Peyer's patch (tissue), 4 donors: ENCODE measurements at regions not wholly inside any gene's neighbourhood (a gene's known extent, or its start where the extent isn't known, plus 50 kb on each side); places are given as distances from the start of the nearest gene placed in this dataset.

ENCODE experiments used
- DNase-seq, 3 donors: peaks; one replicate each; pipeline ENCODE4 v3.0.0-alpha.2; 2017 to 2019
- H3K27ac ChIP-seq, 4 donors: fragments of 200-600 bp; sonication (generic); one replicate each; pipeline ENCODE4 v1.5.1; 2016 to 2019
- H3K27me3 ChIP-seq, 2 donors: fragments of 200-600 bp; sonication (generic); one replicate each; pipeline ENCODE4 v1.5.1; 2019
- H3K36me3 ChIP-seq, 3 donors: fragments of 200-600 bp; sonication (generic); one replicate each; pipeline ENCODE4 v1.5.1; 2016 to 2019
- H3K4me1 ChIP-seq, 4 donors: fragments of 200-600 bp; sonication (generic); one replicate each; pipeline ENCODE4 v1.5.1; 2016 to 2019
- H3K4me3 ChIP-seq, 4 donors: fragments of 200-600 bp; sonication (generic); 1 replicate in 3 of 4; 2 replicates in 1 of 4; pipeline ENCODE4 v1.5.1; 2016 to 2019; ENCODE audit warnings: mild to moderate bottlenecking in 1 of 4
- H3K9me3 ChIP-seq, 4 donors: fragments of 200-600 bp; sonication (generic); one replicate each; pipeline ENCODE4 v1.5.1; 2016 to 2019; ENCODE audit warnings: mild to moderate bottlenecking in 1 of 4
- CTCF ChIP-seq, 6 experiments: fragments of 450-650 bp in 4 of 6; fragments of 200-600 bp in 2 of 6; sonication (generic) in 1 of 6; IDR thresholded peaks; one replicate each; pipeline ENCODE4 v1.5.1; 2017 to 2019; ENCODE audit warnings: antibody characterized with exemption in 6 of 6, mild to moderate bottlenecking in 3 of 6, moderate library complexity in 1 of 6
- POLR2A ChIP-seq, 2 donors: fragments of 450-650 bp; IDR thresholded peaks; one replicate each; pipeline ENCODE4 v1.5.1; 2017; ENCODE audit warnings: antibody characterized with exemption in 2 of 2, mild to moderate bottlenecking in 2 of 2, moderate library complexity in 2 of 2

DNA sequence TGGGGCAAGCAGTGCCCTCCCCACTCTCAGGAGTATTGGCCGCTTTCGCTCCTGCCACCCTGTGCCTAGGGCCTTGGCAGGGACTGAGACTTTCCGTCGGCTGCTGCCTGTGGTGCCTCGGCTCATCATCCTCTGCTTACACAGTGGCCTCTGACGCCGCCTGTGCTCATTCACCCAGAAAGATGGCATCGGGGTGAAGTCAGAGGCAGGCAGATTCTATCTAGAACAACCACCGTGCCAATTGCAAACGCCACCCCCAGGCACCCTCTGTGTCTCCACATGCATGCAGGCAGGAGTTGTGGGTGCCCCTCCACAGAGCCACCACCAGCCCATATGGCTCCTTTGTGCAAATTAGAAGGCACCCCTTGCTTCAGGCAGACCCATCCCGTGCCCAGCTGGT is 154.2 kb upstream of the GSE1 start:
- no peaks in the 10 kb centered on the region for H3K27me3 ChIP-seq
- H3K27ac ChIP-seq: peak overlapping the region in 3 of 4 donors; percentile 36 to 81 (median 81)
- H3K4me3 ChIP-seq: no peak overlapping the region
- TF ChIP-seq POLR2A (IDR thresholded peaks at IDR 0.05) (no peak), CTCF (IDR thresholded peaks at IDR 0.05) (no peak)
- no peak for DNase-seq
- peaks cover 3 to 42% (median 9%) of the 10 kb centered on the region in 4 donors for H3K4me1 ChIP-seq
- H3K36me3 ChIP-seq: no peaks in the 10 kb centered on the region
- no peaks in the 10 kb centered on the region for H3K9me3 ChIP-seq

DNA sequence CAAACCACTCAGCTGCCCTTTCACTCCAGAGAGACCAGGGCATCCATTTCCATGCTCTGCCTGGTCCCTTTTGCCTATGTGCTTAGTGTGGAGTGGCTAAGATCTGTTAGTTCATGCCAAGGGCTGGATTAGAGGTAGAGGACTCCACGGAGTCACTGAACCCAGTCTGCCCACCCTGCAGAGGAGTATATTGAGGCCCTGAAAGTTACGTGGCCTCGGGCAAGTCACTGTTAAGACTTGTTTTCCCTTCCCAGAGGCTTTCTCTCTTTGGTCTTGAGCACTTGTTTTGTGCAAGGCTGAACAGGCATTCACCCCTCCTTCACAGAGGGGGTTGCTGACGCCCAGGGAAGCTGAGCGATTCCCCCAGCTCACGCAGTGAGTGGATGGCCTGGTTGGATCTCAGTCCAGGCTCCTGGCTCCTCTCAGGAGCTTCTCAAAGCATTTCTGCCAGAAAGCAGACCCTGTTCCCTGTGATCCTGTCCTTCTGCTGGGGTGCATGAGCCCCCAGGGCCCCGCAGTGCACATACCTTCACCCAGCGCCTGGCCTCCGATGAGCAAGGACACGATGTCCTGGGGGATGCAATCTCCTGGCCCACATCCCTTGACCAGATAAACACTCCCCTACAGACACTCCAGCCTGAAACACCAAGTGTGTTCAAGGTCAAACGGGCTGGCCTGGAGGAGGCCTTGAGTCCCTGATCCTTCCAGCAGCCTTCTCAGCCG is 153.4 kb upstream of the GSE1 start:
- Histone ChIP-seq H3K4me3 (no peak overlapping the region), H3K4me1 (peaks cover 3 to 42% (median 9%) of the 10 kb centered on the region in 4 donors), H3K36me3 (no peaks in the 10 kb centered on the region), H3K9me3 (no peaks in the 10 kb centered on the region), H3K27ac (peak overlapping the region in 3 of 4 donors; percentile 36 to 81 (median 81)), H3K27me3 (no peaks in the 10 kb centered on the region)
- peak in 1 of 3 donors; percentile 69 for DNase-seq
- TF ChIP-seq CTCF (IDR thresholded peaks at IDR 0.05): no peak
- TF ChIP-seq POLR2A (IDR thresholded peaks at IDR 0.05): no peak

GRCh38 chr16:85460252-85461021 is 152.7 kb upstream of the GSE1 start:
- DNase-seq: no peak

DNA sequence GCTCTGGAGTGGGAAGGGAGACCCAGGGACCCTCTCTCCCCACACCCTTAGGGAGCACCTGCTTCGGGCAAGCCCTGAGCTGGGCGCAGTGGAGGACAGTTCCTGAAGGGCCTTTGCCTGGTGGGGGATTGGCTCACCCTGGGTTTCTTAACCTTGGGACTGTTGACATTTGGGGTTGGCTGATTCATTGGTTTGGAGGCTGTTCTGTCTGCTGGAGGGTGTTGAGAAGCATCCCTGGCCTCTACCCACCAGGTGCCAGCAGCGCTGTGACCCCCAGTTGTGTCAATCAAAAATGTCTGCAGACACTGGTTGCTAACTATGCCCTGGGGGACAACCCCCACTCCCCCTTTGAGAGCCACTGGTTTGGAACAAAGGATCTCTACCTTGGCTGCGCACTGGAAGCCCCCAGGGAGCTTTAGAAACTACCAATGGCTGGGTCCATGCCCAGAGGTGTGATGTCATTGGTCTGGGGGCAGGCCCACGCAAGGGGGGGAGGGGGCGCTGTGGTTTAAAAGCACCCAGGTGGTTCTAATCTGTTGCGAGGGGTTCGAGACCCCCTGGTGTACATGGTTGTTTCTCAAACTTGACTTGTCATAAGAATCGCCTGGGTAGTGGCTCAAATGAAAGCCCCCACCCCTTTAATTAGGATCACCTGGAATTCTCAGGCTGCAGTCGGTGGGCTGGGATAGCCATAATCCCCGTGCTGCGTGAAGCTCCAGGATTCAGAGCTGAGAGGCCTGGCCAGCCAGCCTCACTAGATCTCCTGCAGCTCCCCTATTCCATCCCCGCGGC is 151.9 kb upstream of the GSE1 start:
- no peak overlapping the region for H3K4me3 ChIP-seq
- TF ChIP-seq POLR2A (IDR thresholded peaks at IDR 0.05) (no peak), CTCF (IDR thresholded peaks at IDR 0.05) (no peak)

More at GRCh38 chr16:85460252-85461021, 152.7 kb upstream of the GSE1 start:
- TF ChIP-seq CTCF (IDR thresholded peaks at IDR 0.05) (no peak), POLR2A (IDR thresholded peaks at IDR 0.05) (no peak)
- peaks cover 3 to 42% (median 9%) of the 10 kb centered on the region in 4 donors for H3K4me1 ChIP-seq
- H3K27ac ChIP-seq: peak overlapping the region in 3 of 4 donors; percentile 23 to 81 (median 81)
- H3K36me3 ChIP-seq: no peaks in the 10 kb centered on the region
- H3K27me3 ChIP-seq: no peaks in the 10 kb centered on the region
- H3K9me3 ChIP-seq: no peaks in the 10 kb centered on the region
- H3K4me3 ChIP-seq: no peak overlapping the region

More for the DNA sequence above, 151.9 kb upstream of the GSE1 start:
- Histone ChIP-seq H3K36me3 (no peaks in the 10 kb centered on the region), H3K27me3 (no peaks in the 10 kb centered on the region), H3K4me1 (peaks cover 3 to 42% (median 9%) of the 10 kb centered on the region in 4 donors), H3K9me3 (no peaks in the 10 kb centered on the region), H3K27ac (peak overlapping the region in 3 of 4 donors; percentile 4 to 81 (median 81))
- no peak for DNase-seq
